Naive thymus-derived CD8-positive, alpha-beta T cell (primary cell): ENCODE measurements at regions not wholly inside any gene's neighbourhood (a gene's known extent, or its start where the extent isn't known, plus 50 kb on each side); places are given as distances from the start of the nearest gene placed in this dataset.
A peak's percentile ranks its signal among the peaks of the same experiment; 100 is the strongest.

Source experiments
- ATAC-seq, 2 donors: fragments of 150-1000 bp; cut with Tn5 transposase in 1 of 2; sonication (Bioruptor Pico), chemical (Tn5 transposase) in 1 of 2; 1 replicate in 1 of 2; 2 replicates in 1 of 2; pipeline ENCODE4 v1.10.0; 2021; ENCODE audit warnings: mild to moderate bottlenecking in 2 of 2, moderate library complexity in 2 of 2
- POLR2A ChIA-PET: fragments of 350-600 bp; sonication (Branson Sonifier 250); formaldehyde crosslinking; loops from one replicate; lab custom pipeline; 2021; ENCODE audit warnings: antibody characterized with exemption; lab: Charles Lee
- DNase-seq, 10 donors: peaks; one replicate each; pipeline versions ENCODE4 v3.0.0 to v3.0.0-alpha.2; 2020 to 2022
- H3K27ac Mint-ChIP-seq, 10 donors: one replicate each; pipeline ENCODE4 v1.8.0; 2020 to 2022; ENCODE audit warnings: mild to moderate bottlenecking in 10 of 10, mixed read lengths in 10 of 10, moderate library complexity in 4 of 10, inconsistent platforms in 1 of 10
- H3K27me3 Mint-ChIP-seq, 5 donors: one replicate each; pipeline ENCODE4 v1.8.0; 2021 to 2022; ENCODE audit warnings: mixed read lengths in 5 of 5
- H3K36me3 Mint-ChIP-seq, 3 donors: one replicate each; pipeline ENCODE4 v1.8.0; 2020 to 2022; ENCODE audit warnings: mixed read lengths in 3 of 3, mild to moderate bottlenecking in 2 of 3, inconsistent platforms in 1 of 3
- H3K4me1 Mint-ChIP-seq, 4 donors: one replicate each; pipeline ENCODE4 v1.8.0; 2021 to 2022; ENCODE audit warnings: mixed read lengths in 4 of 4
- H3K4me3 Mint-ChIP-seq, 10 donors: one replicate each; pipeline ENCODE4 v1.8.0; 2020 to 2022; ENCODE audit warnings: mild to moderate bottlenecking in 10 of 10, mixed read lengths in 10 of 10, moderate library complexity in 6 of 10, inconsistent platforms in 1 of 10
- H3K9me3 Mint-ChIP-seq, 9 donors: one replicate each; pipeline ENCODE4 v1.8.0; 2020 to 2022; ENCODE audit warnings: mixed read lengths in 9 of 9, mild to moderate bottlenecking in 3 of 9, inconsistent platforms in 1 of 9, moderate library complexity in 1 of 9

- Mint-ChIP-seq H3K4me3 (peak overlapping the region in 2 of 10 donors; percentile 52 to 70), H3K4me1 (peaks cover 15 to 91% (median 30%) of the 10 kb centered on the region in 4 donors), H3K36me3 (no peaks in the 10 kb centered on the region), H3K27me3 (peaks cover 0 to 3% (median 0%) of the 10 kb centered on the region in 5 donors), H3K9me3 (no peaks in the 10 kb centered on the region), H3K27ac (peak overlapping the region in 7 of 10 donors; percentile 28 to 93 (median 73))
- ATAC-seq (no peak), DNase-seq (no peak)
- POLR2A ChIA-PET: no interaction called here
Measured at GRCh38 chr10:33114451-33114952, 156.5 kb upstream of the ITGB1 start.

DNA sequence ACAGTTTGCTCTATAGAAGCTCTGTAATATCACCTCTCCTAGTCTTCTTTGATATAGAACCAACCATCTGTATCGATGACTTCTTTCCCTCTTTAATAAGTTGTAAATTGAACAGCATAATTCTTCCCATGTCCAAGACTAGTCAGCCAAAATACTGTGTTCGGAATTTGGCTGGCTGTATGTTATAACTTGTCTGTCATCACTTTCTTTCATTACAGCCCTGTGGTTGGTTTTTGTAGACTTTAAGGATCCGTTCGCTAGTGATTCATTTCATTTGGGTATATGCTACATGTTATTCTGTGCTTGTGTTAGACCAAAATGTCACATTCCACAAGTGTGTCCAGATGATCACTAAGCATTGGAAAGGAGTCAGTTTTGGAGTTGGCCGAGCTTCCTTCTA, 155.4 kb upstream of the ITGB1 start:
- Mint-ChIP-seq H3K27me3 (peaks cover 0 to 3% (median 2%) of the 10 kb centered on the region in 5 donors), H3K27ac (peak overlapping the region in 3 of 10 donors; percentile 1 to 93 (median 73)), H3K9me3 (no peaks in the 10 kb centered on the region), H3K4me3 (peak overlapping the region in 2 of 10 donors; percentile 3 to 70), H3K4me1 (peaks cover 15 to 94% (median 30%) of the 10 kb centered on the region in 4 donors), H3K36me3 (no peaks in the 10 kb centered on the region)
- no peak for DNase-seq
- ATAC-seq: no peak
- POLR2A ChIA-PET: no interaction called here

DNA sequence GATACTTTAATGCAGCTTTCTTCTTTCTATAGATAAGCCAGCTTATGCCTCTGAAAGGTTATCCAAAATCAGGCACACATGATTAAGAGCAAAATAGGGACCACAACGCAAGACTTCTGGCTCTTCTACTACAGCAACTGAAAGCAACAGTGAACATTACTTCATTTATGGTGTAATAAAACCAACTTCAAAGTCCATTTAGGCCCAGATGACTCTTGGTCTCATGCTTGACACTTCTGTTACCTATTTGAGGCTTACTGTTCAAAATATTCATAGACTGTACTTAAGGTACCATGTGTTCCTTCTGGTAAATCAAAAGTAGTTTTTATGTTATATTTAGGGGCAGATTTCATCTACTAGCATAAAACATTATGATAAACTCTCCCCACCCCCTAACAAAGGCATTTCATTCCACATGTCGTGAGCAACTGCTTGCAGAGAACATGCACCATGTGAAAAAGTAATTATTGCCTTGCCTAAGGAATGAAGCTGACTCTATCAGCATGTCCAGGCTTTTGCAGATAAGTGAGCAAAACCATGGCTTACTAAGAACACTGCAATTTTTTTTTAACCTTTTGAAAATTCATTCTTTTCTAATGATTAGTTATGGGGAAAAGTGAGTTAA, 154.9 kb upstream of the ITGB1 start:
- POLR2A ChIA-PET: no interaction called here
- H3K36me3 Mint-ChIP-seq: no peaks in the 10 kb centered on the region
- no peak for ATAC-seq
- no peak overlapping the region for H3K4me3 Mint-ChIP-seq
- no peak for DNase-seq
- peaks cover 13 to 92% (median 27%) of the 10 kb centered on the region in 4 donors for H3K4me1 Mint-ChIP-seq
- H3K27ac Mint-ChIP-seq: peak overlapping the region in 2 of 10 donors; percentile 73 to 93
- H3K27me3 Mint-ChIP-seq: peaks cover 0 to 3% (median 2%) of the 10 kb centered on the region in 5 donors
- H3K9me3 Mint-ChIP-seq: no peaks in the 10 kb centered on the region

GRCh38 chr10:33111488-33112051, 153.5 kb upstream of the ITGB1 start:
- ATAC-seq (no peak), DNase-seq (no peak)
- H3K27ac Mint-ChIP-seq: peak overlapping the region in 2 of 10 donors; percentile 66 to 73
- H3K27me3 Mint-ChIP-seq: peaks cover 0 to 3% (median 2%) of the 10 kb centered on the region in 5 donors
- no peak overlapping the region for H3K4me3 Mint-ChIP-seq
- peaks cover 6 to 78% (median 16%) of the 10 kb centered on the region in 4 donors for H3K4me1 Mint-ChIP-seq
- no peaks in the 10 kb centered on the region for H3K36me3 Mint-ChIP-seq
- no peaks in the 10 kb centered on the region for H3K9me3 Mint-ChIP-seq
- POLR2A ChIA-PET: no interaction called here

GRCh38 chr10:33109788-33110469, 151.9 kb upstream of the ITGB1 start:
- Mint-ChIP-seq H3K27ac (peak overlapping the region in 8 of 10 donors; percentile 29 to 91 (median 72)), H3K9me3 (no peaks in the 10 kb centered on the region), H3K36me3 (no peaks in the 10 kb centered on the region), H3K4me1 (peaks cover 3 to 64% (median 13%) of the 10 kb centered on the region in 4 donors), H3K4me3 (peak overlapping the region in 5 of 10 donors; percentile 20 to 60 (median 55)), H3K27me3 (peaks cover 0 to 3% (median 2%) of the 10 kb centered on the region in 5 donors)
- ATAC-seq (peak in 1 of 2 donors; percentile 14), DNase-seq (no peak)
- POLR2A ChIA-PET: interaction anchor here (0.9 to 1.0 kb wide), 2 partner anchors 9 to 29 kb away, joined by 3 to 4 read pairs; no protein-coding TSS in a partner anchor

- H3K36me3 Mint-ChIP-seq: peaks cover 0 to 4% (median 0%) of the 10 kb centered on the region in 3 donors
- H3K4me1 Mint-ChIP-seq: peaks cover 3 to 59% (median 13%) of the 10 kb centered on the region in 4 donors
- POLR2A ChIA-PET: interaction anchor here (0.9 to 1.0 kb wide), 2 partner anchors 8 to 30 kb away, joined by 3 to 4 read pairs; no protein-coding TSS in a partner anchor
- peaks cover 0 to 2% (median 0%) of the 10 kb centered on the region in 9 donors for H3K9me3 Mint-ChIP-seq
- DNase-seq (no peak), ATAC-seq (no peak)
- H3K27ac Mint-ChIP-seq: peak overlapping the region in 7 of 10 donors; percentile 29 to 91 (median 73)
- H3K27me3 Mint-ChIP-seq: peaks cover 0 to 3% (median 2%) of the 10 kb centered on the region in 5 donors
- peak overlapping the region in 4 of 10 donors; percentile 7 to 57 (median 52) for H3K4me3 Mint-ChIP-seq
Measured at GRCh38 chr10:33109384-33109783, 151.4 kb upstream of the ITGB1 start.

- no peak overlapping the region for H3K4me3 Mint-ChIP-seq
- POLR2A ChIA-PET: no interaction called here
- no peak for DNase-seq
- peaks cover 0 to 9% (median 4%) of the 10 kb centered on the region in 3 donors for H3K36me3 Mint-ChIP-seq
- no peak for ATAC-seq
- H3K9me3 Mint-ChIP-seq: peaks cover 0 to 11% (median 4%) of the 10 kb centered on the region in 9 donors
- H3K27ac Mint-ChIP-seq: peak overlapping the region in 1 of 10 donors; percentile 73
- peaks cover 0 to 3% (median 2%) of the 10 kb centered on the region in 5 donors for H3K27me3 Mint-ChIP-seq
- H3K4me1 Mint-ChIP-seq: peaks cover 3 to 48% (median 12%) of the 10 kb centered on the region in 4 donors
Measured at GRCh38 chr10:33107953-33108352, 149.9 kb upstream of the ITGB1 start.

DNA sequence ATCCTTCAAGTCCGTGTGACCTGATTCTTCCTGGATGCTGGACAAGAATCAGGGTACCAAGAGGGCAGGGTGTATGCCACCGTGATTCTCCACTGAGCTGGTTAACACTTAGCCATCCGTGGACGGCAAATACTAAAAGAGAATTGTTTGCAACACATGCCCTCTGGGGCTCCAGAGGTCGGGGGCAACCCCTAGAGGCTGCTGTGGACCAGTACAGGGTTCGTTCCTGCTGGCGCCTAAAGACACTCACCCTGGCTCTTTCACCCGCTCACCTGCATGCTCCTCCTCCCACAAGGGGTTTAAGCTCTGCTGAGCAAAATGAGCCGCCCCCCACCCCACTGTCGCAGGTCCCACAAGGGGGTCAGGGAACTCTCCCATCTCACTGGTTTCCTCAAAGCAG, 148.7 kb upstream of the ITGB1 start:
- DNase-seq: no peak
- H3K4me3 Mint-ChIP-seq: no peak overlapping the region
- H3K36me3 Mint-ChIP-seq: peaks cover 0 to 9% (median 4%) of the 10 kb centered on the region in 3 donors
- ATAC-seq: no peak
- peaks cover 3 to 43% (median 12%) of the 10 kb centered on the region in 4 donors for H3K4me1 Mint-ChIP-seq
- H3K27ac Mint-ChIP-seq: no peak overlapping the region
- H3K9me3 Mint-ChIP-seq: peaks cover 0 to 11% (median 4%) of the 10 kb centered on the region in 9 donors
- peaks cover 0 to 3% (median 2%) of the 10 kb centered on the region in 5 donors for H3K27me3 Mint-ChIP-seq
- POLR2A ChIA-PET: no interaction called here

DNA sequence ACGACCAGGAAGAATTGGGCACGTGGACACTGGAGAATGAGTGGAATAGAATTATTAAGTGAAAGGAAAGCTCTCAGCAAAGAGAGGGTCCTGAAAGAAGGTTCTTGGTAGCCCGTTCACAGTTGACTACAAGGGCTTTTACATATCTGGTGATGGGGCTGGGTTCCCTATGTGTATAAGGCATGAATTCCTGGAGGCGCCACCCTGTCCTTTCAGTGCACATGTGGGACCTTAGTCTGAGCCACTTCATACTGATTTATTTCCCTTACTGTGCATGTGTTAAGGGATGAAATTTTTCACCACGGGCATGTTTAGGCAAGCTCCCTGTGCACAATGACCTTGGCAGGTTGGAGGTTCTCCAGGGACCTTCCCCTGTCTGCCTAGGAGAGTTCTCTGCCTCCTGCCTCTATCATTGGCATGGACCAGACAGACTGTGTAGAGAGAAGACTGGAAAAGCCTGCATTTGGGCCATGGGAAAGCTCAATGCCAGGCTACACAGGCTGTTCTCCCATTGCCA, 145.9 kb upstream of the ITGB1 start:
- H3K27ac Mint-ChIP-seq: peak overlapping the region in 3 of 10 donors; percentile 36 to 81 (median 56)
- H3K4me3 Mint-ChIP-seq: no peak overlapping the region
- POLR2A ChIA-PET: no interaction called here

GRCh38 chr10:33102071-33102470, 144.0 kb upstream of the ITGB1 start:
- POLR2A ChIA-PET: interaction anchor here (0.6 kb wide), 1 partner anchor 46 kb away, joined by 4 read pairs; no protein-coding TSS in a partner anchor
- Mint-ChIP-seq H3K27ac (peak overlapping the region in 2 of 10 donors; percentile 55 to 69), H3K4me3 (no peak overlapping the region), H3K4me1 (peaks cover 9 to 44% (median 14%) of the 10 kb centered on the region in 4 donors), H3K9me3 (peaks cover 0 to 11% (median 4%) of the 10 kb centered on the region in 9 donors), H3K36me3 (peaks cover 0 to 9% (median 4%) of the 10 kb centered on the region in 3 donors), H3K27me3 (peaks cover 0 to 2% (median 0%) of the 10 kb centered on the region in 5 donors)
- DNase-seq (no peak), ATAC-seq (no peak)

More for the DNA sequence above, 145.9 kb upstream of the ITGB1 start:
- Mint-ChIP-seq H3K9me3 (peaks cover 0 to 11% (median 4%) of the 10 kb centered on the region in 9 donors), H3K4me1 (peaks cover 9 to 40% (median 12%) of the 10 kb centered on the region in 4 donors), H3K36me3 (peaks cover 0 to 9% (median 4%) of the 10 kb centered on the region in 3 donors), H3K27me3 (peaks cover 0 to 2% (median 0%) of the 10 kb centered on the region in 5 donors)
- no peak for ATAC-seq
- DNase-seq: no peak

DNA sequence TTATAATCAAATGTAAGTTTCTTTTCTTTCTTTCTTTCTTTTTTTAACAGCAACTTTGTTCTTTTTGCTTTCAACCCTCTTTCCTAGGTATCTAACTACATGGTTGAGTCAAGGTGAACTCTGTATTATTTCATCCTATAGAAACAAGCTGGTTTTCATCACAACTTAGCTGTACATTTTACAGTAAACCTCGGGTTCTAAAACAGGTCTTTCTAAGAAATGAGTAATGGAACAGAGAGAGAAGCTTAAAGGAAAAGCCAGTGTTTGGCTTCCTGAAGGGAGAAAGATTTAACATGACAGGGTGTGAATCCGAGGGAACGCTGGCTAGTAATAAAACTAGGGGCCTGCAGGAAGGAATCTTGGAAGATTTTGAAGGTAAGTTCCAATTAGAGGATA, 143.4 kb upstream of the ITGB1 start:
- DNase-seq (no peak), ATAC-seq (no peak)
- H3K4me1 Mint-ChIP-seq: peaks cover 9 to 50% (median 14%) of the 10 kb centered on the region in 4 donors
- POLR2A ChIA-PET: interaction anchor here (0.6 to 1.2 kb wide), 2 partner anchors 9 to 46 kb away, joined by 4 read pairs; no protein-coding TSS in a partner anchor
- H3K36me3 Mint-ChIP-seq: peaks cover 0 to 9% (median 4%) of the 10 kb centered on the region in 3 donors
- H3K27me3 Mint-ChIP-seq: peaks cover 0 to 2% (median 0%) of the 10 kb centered on the region in 5 donors
- H3K4me3 Mint-ChIP-seq: no peak overlapping the region
- peak overlapping the region in 3 of 10 donors; percentile 51 to 69 (median 55) for H3K27ac Mint-ChIP-seq
- H3K9me3 Mint-ChIP-seq: peaks cover 0 to 11% (median 4%) of the 10 kb centered on the region in 9 donors
